HUES6 (cell line): ENCODE measurements at regions not wholly inside any gene's neighbourhood (a gene's known extent, or its start where the extent isn't known, plus 50 kb on each side); places are given as distances from the start of the nearest gene placed in this dataset.
A peak's percentile ranks its signal among the peaks of the same experiment; 100 is the strongest.

Experiments used
- H3K27ac ChIP-seq: 2 replicates; pipeline ENCODE4 v1.7.0; 2013; ENCODE audit warnings: low read depth, mild to moderate bottlenecking, low read length, inconsistent platforms
- H3K27me3 ChIP-seq: 2 replicates; pipeline ENCODE4 v1.6.1; 2013; ENCODE audit warnings: low read length; ENCODE audit not compliant: control insufficient read depth, insufficient read depth
- H3K36me3 ChIP-seq: 2 replicates; pipeline ENCODE4 v1.6.1; 2013; ENCODE audit warnings: low read length; ENCODE audit not compliant: control insufficient read depth, insufficient read depth
- H3K4me1 ChIP-seq: 2 replicates; pipeline ENCODE4 v1.6.1; 2013; ENCODE audit warnings: low read length; ENCODE audit not compliant: control insufficient read depth, insufficient read depth
- H3K4me3 ChIP-seq: 2 replicates; pipeline ENCODE4 v1.5.1; 2013; ENCODE audit warnings: low read depth, low read length
- H3K9ac ChIP-seq: one replicate; pipeline ENCODE4 v1.6.1; 2013; ENCODE audit warnings: mild to moderate bottlenecking, low read length
- H3K9me3 ChIP-seq: 2 replicates; pipeline ENCODE4 v1.6.1; 2013; ENCODE audit warnings: low read depth, low read length; ENCODE audit not compliant: control insufficient read depth, insufficient read depth

DNA sequence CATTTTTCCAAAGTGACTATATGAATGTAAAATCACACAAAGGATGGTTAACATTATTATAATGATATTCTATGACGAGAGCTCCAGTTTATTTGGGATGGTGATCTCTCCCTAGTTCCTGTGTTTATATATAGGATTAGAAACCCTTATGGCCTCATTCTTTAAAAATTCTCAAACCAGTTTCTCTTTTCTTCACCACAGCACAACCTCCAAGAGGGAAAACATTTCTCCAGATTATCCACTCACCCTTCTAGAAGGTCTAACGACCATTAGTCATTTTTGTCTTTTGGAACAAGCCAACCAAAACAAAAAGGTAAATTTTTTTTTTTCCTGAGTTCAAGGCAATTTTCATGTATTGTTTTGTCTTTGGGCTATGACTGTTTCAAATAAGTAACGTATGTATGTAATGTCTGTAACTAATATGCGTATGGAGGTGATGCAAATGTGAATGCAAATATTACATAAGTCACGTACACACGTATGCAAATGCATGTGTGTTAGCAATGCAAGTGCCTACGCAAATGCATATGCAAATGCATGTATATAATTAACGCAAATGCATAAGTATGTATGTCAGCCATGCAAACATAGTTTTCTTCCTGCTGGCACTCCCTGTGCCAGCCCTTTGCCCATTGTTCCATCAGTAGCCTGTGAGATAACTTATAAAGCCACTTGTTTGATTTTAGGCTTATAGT is 72.5 kb upstream of the MORC3 start:
- no peaks in the 10 kb centered on the region for H3K27me3 ChIP-seq
- no peak overlapping the region for H3K9ac ChIP-seq
- no peak overlapping the region for H3K27ac ChIP-seq
- peaks cover 19% of the 10 kb centered on the region for H3K36me3 ChIP-seq
- H3K4me3 ChIP-seq, result no peak overlapping the region
- no peaks in the 10 kb centered on the region for H3K9me3 ChIP-seq
- peaks cover 7% of the 10 kb centered on the region; the same call in 1 of the 2 replicates for H3K4me1 ChIP-seq

DNA sequence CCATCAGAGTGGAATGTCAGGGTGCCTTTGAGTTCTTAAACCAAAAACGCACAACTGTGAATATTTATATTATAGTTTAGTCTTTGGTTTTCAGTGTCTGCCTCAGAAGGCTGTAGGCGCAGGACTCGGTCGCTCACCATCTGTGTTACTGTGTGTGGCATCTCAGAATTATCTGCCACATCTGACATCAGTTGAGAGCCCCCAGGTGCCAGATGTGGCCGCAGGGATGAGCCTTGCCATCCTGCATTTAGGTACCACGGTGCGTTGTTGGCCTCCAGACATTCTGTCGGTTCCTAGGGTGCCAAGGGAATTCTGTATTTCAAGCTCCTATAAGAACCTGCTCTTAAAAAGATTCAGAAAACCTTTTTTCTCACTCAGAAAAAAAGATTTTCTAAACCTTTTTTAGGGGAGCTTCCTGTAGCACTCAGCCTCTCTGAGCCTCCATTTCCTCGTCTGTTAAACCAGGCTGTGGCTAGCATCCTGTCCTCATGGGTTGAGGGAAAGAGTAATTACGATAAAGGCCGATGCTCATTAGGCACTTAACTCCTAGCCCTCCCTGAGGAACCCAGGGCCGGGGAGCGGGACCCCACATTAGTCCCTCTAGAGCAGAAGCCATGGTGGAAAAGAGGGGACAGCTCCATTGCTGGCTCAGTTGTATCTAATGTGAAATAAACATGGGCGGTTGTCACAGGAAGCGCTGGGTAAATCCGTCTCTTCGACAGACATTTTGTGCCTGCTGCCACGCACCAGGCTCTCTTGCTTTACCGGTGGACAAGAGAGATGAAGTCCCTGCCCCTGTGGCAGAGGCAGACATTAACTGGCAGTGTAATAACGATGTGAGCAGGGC is 70.2 kb upstream of the MORC3 start:
- Histone ChIP-seq H3K4me1 (peaks cover 14% of the 10 kb centered on the region; the same call in 1 of the 2 replicates), H3K9me3 (no peaks in the 10 kb centered on the region), H3K36me3 (peaks cover 19% of the 10 kb centered on the region), H3K27me3 (no peaks in the 10 kb centered on the region), H3K27ac (no peak overlapping the region), H3K9ac (peak overlapping the region; percentile 31), H3K4me3 (no peak overlapping the region)

- H3K27me3 ChIP-seq, result no peaks in the 10 kb centered on the region
- peaks cover 16% of the 10 kb centered on the region for H3K36me3 ChIP-seq
- H3K27ac ChIP-seq, result no peak overlapping the region
- H3K9me3 ChIP-seq, result no peaks in the 10 kb centered on the region
- no peak overlapping the region for H3K4me3 ChIP-seq
- peaks cover 14% of the 10 kb centered on the region; the same call in 1 of the 2 replicates for H3K4me1 ChIP-seq
- H3K9ac ChIP-seq, result peak overlapping the region; percentile 31
These were observed 69.4 kb upstream of the MORC3 start for GRCh38 chr21:36250423-36251075.

- Histone ChIP-seq H3K9me3 (no peaks in the 10 kb centered on the region), H3K4me3 (no peak overlapping the region), H3K9ac (no peak overlapping the region), H3K36me3 (no peaks in the 10 kb centered on the region), H3K4me1 (peaks cover 8% of the 10 kb centered on the region; the same call in 1 of the 2 replicates), H3K27me3 (no peaks in the 10 kb centered on the region), H3K27ac (no peak overlapping the region)
These were observed 65.7 kb upstream of the MORC3 start for GRCh38 chr21:36254106-36254941.

GRCh38 chr21:36255663-36256062 is 64.3 kb upstream of the MORC3 start:
- no peak overlapping the region for H3K4me3 ChIP-seq
- peaks cover 8% of the 10 kb centered on the region; the same call in 1 of the 2 replicates for H3K4me1 ChIP-seq
- no peaks in the 10 kb centered on the region for H3K9me3 ChIP-seq
- no peaks in the 10 kb centered on the region for H3K36me3 ChIP-seq
- no peaks in the 10 kb centered on the region for H3K27me3 ChIP-seq
- H3K27ac ChIP-seq, result no peak overlapping the region
- H3K9ac ChIP-seq, result no peak overlapping the region

DNA sequence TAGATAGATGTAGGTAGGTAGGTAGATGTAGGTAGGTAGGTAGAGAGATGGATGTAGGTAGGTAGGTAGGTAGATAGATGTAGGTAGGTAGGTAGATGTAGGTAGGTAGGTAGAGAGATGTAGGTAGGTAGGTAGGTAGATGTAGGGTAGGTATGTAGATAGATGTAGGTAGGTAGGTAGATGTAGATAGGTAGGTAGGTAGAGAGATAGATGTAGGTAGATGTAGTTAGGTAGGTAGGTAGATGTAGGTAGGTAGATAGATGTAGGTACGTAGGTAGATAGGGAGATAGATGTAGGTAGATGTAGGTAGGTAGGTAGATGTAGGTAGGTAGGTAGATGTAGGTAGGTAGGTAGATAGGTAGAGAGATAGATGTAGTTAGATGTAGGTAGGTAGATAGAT is 62.3 kb upstream of the MORC3 start:
- no peaks in the 10 kb centered on the region for H3K27me3 ChIP-seq
- no peak overlapping the region for H3K27ac ChIP-seq
- no peak overlapping the region for H3K4me3 ChIP-seq
- no peaks in the 10 kb centered on the region for H3K36me3 ChIP-seq
- H3K9ac ChIP-seq, result no peak overlapping the region
- peaks cover 8% of the 10 kb centered on the region; the same call in 1 of the 2 replicates for H3K4me1 ChIP-seq
- H3K9me3 ChIP-seq, result no peaks in the 10 kb centered on the region

GRCh38 chr21:36260030-36260787 is 59.8 kb upstream of the MORC3 start:
- no peaks in the 10 kb centered on the region for H3K9me3 ChIP-seq
- no peak overlapping the region for H3K9ac ChIP-seq
- no peaks in the 10 kb centered on the region for H3K4me1 ChIP-seq
- no peaks in the 10 kb centered on the region for H3K27me3 ChIP-seq
- H3K36me3 ChIP-seq, result no peaks in the 10 kb centered on the region
- H3K4me3 ChIP-seq, result no peak overlapping the region
- H3K27ac ChIP-seq, result no peak overlapping the region

- no peaks in the 10 kb centered on the region for H3K27me3 ChIP-seq
- no peaks in the 10 kb centered on the region for H3K36me3 ChIP-seq
- no peak overlapping the region for H3K4me3 ChIP-seq
- no peaks in the 10 kb centered on the region for H3K4me1 ChIP-seq
- no peak overlapping the region for H3K27ac ChIP-seq
- no peak overlapping the region for H3K9ac ChIP-seq
- H3K9me3 ChIP-seq, result no peaks in the 10 kb centered on the region
These were observed 59.2 kb upstream of the MORC3 start for GRCh38 chr21:36260802-36261201.

- Histone ChIP-seq H3K9me3 (no peaks in the 10 kb centered on the region), H3K4me1 (no peaks in the 10 kb centered on the region), H3K27me3 (no peaks in the 10 kb centered on the region), H3K4me3 (no peak overlapping the region), H3K36me3 (no peaks in the 10 kb centered on the region), H3K27ac (no peak overlapping the region), H3K9ac (no peak overlapping the region)
These were observed 58.5 kb upstream of the MORC3 start for GRCh38 chr21:36261459-36261858.

DNA sequence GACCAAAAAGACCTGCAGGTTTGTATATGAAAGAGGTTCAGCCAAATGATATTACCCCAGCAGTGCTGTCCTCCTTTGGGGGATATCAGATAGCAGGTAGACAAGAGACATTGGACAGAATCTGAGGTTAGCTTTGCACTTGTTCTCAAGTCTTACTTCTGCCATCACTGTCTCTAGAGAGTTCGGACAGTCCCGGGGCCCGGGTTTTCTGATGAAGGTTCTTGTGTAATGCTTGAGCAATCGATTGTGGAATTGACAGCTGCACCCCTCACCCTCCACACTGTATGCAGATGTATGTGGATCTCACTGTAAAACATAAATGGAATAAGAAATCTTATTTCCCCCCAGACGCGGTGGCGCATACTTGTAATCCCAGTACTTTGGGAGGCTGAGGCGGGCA is 56.2 kb upstream of the MORC3 start:
- no peaks in the 10 kb centered on the region for H3K36me3 ChIP-seq
- no peak overlapping the region for H3K9ac ChIP-seq
- no peak overlapping the region for H3K4me3 ChIP-seq
- peaks cover 3% of the 10 kb centered on the region; the same call in 1 of the 2 replicates for H3K9me3 ChIP-seq
- H3K27ac ChIP-seq, result no peak overlapping the region
- H3K27me3 ChIP-seq, result no peaks in the 10 kb centered on the region
- H3K4me1 ChIP-seq, result no peaks in the 10 kb centered on the region
